NCI-H226 (cell line): ENCODE measurements at regions not wholly inside any gene's neighbourhood (a gene's known extent, or its start where the extent isn't known, plus 50 kb on each side); places are given as distances from the start of the nearest gene placed in this dataset.

Source experiments
- DNase-seq: peaks from one replicate; pipeline ENCODE4 v3.0.0-alpha.2; 2015

DNA sequence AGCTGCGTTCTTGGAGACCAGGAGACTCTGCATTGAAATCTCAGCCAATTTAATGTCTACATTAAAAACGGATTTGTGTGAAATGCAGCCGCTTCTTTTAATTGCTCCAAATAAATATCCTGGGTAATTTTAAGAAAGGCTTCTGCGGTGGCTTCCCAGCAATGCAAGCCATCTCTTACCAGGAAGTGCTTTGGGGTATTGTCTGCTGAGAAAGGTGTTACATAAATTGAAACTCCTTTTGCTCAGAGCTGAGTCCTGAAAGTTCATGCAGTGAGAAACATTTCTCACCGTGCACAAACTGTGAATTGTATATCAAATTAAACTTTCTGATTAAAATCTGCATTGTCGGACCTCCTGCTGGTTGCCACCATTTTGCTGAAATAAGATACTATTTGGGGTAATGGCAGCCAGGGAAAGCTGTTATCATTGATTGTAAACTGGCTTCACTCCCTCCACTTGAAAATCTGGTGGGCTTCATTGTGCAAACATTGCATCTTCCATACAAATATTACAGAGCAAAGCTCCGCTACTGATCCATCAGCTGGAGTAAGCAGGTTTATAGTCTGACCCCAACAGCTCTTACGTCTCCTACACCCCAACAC, 59.5 kb downstream of the ZIC5 start:
- DNase-seq, result no peak

DNA sequence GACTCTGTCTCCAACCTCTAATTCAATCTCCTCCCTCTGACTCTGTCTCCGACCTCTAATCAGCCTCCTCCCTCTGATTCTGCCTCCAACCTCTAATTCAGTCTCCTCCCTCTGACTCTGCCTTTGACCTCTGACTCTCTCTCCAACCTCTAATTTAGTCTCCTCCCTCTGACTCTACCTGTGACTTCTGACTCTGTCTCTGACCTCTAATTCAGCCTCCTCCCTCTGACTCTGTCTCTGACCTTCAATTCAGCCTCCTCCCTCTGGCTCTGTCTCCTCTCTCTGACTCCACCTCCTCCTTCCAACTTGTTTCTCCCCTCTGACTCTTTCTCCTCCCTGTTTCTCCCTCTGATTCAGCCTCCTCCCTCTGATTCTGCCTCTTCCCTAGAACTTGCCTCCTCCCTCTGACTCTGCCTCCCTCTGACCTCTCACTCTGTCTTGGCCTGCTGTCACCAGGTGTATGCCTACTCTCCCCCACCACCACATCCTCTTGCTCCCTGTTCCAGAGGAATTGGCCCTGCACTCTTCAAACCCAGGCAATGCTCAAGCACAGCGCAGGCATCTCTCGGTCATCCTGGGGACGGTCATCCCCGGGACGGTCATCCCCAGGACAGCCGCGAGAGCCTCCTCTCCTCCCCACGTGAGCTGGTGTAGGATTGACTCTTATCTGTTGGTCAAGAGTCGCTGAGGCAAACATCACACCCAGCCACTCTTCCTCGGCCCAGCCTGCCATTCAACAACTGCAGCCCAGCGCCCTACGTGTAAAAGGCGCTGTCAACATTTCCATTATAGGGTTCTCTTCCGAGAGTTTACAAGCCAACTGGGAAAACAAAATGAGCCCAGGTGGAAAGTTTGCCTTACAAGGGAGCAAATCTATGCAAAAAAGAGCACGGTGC, 60.2 kb downstream of the ZIC5 start:
- no peak for DNase-seq

DNA sequence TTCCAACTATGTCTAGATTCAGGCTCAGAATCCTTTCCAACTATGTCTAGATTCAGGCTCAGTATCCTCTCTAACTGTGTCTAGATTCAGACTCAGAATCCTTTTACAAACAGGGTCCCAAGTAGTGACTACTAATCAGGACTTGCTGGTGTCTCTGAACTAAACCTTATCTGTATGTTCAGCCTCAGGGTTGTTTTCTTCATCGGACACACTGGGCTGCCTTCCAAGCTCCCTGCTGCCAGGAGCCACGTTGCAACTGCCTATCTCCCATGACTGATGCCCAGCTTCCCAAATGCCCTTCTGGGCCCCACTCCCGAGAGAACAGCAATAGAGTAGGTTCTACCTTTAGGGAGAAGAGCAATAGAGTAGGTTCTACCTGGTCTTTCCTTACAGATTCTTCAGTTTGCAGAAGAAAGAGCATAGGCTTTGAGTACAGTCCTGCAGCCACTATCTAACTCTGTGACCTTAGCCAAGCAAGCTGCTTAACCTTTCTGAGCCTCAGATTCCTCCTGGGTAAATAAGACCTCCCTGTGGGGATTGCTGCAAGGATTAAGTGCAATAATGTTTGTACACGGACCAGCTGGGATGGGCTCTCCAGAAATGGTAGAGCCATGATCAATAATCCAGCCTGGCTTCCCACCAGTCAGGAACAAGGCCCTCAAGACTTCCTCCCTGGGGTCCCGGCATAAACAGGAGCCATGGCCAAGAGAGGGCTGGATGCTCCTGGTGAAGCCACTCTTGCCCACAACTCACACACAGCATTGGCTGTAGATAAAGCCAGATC, 61.5 kb downstream of the ZIC5 start:
- peak; percentile 53 for DNase-seq

DNA sequence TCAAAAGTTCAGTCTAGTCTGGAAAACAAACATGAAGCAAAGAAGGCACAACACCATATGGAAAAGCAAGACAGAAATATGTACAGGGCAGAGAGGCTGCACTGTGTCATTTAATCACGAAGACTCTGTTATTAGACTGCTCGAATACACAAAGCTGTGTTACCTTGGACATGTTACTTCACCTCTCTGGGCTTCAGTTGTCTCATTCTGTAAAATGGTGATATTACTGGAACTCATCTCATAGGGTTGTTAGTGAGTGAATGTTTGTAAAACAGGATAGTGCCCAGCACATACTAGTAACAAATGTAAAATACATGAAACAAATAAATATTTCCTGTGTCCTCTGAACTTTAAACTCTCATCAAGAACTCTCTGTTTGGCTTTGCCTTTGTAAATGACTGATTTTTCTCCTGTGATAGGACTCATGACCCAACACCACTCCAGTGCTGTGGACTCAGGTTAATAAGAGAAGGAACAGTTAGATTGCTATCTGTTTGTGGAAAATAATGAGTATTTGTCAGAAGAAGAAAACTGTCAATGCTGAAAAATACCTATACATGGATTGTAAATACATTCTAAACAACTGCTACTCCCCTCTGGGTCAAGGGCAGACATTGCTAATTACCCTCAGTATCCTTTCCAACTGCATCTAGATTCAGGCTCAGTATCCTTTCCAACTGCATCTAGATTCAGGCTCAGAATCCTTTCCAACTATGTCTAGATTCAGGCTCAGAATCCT, 62.3 kb downstream of the ZIC5 start:
- no peak for DNase-seq

DNA sequence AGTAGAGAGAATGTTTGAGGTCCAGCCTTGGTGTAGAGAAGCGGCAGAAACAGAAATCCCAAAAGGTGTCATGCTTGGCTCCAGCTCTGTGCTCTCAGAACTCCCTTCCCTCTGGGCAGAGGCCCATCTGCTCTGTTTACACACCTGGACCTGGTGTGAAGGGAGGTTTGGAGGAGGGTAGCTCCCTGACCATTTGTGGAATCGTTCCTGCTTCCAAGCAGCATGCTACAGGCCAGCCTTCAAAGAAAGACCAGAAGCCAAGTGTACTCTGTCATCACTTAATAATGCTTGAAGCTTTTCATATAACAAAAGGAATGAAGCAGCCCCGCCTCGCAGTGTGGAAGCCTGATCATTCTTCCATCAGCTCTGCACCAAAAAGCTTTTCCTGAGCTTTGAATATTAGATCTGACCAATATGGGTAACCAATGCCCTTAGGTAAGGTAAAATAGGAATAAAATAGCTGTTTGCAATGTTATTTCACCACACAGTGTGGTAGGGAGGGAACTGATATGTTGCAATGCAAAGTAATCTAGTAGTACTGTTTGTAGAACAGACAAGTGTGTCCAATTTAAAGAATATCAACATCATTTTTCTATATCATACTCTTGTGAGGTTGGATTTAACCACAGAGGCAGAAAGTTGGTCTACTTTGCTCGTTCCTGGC, 63.3 kb downstream of the ZIC5 start:
- peak; percentile 14 for DNase-seq

DNA sequence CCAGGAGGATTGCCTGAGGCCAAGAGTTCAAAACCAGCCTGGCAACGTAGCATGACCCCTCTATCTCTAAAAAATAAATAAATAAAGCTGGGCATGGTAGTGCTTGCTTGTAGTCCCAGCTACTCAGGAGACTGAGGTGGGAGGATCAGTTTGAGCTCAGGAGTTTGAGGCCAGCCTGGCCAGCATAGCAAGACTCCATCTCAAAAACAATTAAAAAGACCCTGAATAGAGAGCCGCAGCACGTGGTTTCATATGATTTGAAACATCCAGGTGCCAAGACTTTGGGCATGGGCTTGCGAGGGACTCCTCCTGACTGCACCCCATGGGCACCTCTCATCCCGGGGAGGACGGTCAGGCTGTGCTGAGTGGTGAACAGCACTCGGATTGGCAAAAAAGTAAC, 63.9 kb downstream of the ZIC5 start:
- DNase-seq, result no peak

DNA sequence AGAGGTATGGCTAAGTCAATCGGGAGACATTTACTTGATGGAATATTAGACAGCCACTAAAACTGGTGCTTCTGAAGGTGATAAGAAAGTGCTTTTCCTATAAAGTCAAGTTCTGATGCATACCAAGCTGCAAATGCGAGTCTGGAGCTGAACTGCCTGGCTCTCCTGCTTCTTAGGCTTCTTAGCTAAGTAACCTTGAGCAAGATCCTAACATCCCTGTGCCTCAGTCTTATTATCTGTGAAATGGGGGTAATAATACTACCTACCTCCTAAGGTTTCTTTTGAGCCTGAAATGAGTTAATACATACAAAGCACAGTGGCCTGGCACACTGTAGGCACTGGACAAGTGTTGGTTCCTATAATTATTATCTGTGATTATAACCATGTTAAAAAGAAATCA, 64.5 kb downstream of the ZIC5 start:
- DNase-seq, result no peak

DNA sequence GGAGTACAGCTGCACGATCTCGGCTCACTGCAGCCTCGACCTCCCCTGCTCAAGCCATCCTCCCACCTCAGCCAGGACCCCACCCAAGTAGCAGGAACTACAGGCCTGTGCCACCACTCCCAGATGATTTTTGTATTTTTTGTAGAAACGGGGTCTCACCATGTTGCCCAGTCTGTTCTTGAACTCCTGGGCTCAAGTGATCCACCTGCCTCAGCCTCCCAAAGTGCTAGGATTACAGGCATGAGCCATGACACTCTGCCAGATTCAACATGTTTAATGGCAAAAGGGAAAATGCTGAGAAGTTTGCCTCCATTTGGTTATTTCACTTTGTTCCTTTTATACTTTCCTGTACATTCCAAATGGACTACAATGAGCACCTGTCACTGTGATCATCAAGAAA, 65.8 kb downstream of the ZIC5 start:
- DNase-seq, result no peak

DNA sequence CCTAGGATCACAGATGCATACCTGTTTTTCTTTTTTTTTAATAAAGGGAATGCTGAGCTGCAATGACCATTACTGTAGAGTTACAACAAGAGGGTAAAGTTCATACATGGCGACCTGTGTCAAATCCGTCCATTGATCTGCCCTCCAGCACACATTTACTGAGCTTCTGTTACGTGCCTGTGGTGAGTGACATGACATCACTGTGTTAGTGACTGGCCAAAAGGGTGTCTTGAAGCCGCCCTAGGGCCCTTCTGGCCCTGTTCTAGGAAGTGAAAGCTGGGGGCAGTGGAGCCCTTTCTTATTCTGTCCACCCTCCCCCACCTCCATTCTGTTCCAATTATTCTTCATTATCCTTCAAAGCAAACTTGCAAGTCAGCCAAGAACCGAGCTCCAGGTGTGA, 66.3 kb downstream of the ZIC5 start:
- no peak for DNase-seq

DNA sequence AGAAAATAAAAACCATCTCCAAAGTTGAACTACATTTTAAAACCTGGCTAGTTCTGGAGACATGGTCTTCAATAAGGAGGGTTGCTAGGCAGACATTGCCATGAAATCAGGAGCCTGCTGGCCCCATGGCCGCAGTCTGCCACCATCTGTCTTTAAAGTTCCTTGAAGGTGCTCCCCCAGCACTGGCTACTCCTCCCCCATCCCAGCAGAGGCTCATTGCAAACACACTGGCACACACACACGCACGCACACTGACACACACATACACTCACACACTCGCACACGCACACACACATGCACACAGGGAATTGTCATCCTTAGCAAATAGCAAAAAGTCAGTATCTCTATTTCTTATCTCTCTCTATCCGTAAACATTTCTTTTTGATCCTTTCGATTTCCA, 68.4 kb downstream of the ZIC5 start:
- DNase-seq, result no peak

DNA sequence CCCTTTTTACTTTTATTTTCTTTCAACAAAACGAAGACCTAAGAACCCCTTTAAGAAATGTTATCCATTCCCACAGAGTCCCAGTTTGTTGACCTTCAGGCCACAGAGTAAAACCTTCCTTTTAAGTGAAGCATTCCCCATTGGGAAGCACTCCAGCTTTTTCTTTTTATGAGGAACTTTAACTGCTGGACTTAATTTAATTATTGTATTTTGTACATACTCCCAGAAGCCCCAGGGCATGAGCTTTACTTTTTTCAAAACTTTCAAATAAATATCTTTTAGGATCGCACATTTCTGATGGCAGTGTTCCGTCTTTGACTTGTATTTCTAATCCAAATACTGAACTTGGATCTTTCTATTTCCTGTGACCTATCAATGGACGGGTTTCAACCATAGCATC, 68.9 kb downstream of the ZIC5 start:
- no peak for DNase-seq

DNA sequence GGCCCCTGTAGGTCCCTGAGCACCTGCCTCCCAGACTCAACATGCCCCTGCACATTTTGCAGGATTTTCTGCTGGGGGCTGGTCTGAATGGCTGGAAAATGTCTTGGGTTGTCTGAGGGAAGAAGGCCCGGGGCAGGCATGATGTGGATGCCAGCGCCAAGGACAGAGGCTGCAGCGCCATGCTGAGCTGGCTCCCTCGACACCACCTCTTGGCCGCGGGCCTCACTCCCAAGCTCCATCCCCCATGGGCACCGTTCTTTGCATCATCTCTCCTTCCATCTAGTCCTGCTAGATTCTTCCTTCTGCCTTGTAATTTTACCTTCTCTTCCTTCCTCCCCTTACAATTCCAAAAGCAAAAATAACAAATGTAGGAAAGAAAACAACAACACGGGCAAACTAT, 70.6 kb downstream of the ZIC5 start:
- DNase-seq, result no peak

DNA sequence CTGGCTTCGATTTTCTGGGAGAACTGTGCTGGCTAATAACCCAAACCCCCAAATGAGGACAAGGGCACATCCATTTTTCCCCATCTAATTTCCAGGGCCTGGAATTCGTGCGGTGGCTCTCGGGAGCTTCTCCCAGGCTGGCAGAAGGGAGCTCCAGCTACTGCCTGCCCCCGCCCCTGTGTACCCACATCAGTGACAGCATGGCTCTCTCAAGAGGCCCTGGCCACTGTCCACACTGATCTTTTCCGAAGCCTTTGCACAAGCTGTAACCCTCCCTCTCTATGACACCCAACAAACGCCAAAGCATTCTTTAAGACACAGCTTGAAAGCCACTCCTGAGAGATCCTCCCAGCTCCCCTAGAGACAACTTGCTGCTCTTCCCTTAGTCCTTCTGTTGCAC, 73.1 kb downstream of the ZIC5 start:
- no peak for DNase-seq

DNA sequence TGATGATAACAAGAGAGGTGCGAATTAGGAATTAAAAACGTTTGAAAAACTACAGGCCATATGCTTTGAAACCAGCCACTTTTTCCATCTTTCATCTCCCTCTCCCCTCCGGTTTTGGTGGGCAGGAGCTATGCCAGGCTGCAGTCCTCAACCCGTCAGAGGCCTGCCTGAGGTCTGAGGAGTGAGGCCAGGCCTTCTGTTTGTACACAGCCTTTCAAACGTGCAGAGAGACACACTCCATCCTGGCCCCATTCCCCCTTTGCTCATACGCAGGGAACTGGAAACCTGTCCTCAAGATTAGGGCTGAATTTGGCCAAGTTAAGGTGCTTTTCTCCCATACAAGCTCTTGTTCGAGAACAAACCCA, 74.5 kb downstream of the ZIC5 start:
- no peak for DNase-seq

DNA sequence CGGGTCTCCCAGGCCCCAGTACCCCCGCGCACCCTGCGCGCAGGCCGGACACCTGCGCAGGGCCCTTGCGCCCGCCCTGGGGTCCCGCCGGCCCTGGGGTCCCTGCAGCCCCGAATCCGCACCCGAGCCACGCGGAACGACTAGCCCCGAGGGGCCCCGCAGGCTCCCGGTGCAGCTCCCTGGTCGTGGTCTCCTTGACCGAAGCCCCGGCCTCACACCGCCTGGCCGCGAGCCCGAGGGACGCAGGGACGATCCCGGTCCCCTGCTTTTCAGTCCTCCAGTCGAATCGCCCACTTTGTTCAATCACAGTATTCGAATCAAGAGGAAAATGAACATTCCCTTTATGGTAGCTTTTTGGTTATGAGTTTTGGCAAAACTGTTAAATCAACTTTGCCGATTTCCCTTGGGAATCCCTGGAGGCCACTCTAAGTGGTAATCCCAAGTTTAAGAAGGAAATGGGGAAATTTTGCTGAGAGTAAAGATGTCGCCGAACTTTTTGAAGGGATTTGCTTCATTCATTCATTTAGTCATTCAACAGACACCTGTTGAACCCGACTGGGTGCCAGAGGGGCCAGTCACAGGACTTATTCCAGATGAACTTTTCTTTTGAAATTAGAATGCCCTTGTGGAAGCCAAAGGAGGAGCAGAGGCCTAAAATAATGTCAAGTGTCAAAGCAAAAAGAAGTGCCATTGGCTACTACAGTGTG, 75.0 kb downstream of the ZIC5 start:
- no peak for DNase-seq

DNA sequence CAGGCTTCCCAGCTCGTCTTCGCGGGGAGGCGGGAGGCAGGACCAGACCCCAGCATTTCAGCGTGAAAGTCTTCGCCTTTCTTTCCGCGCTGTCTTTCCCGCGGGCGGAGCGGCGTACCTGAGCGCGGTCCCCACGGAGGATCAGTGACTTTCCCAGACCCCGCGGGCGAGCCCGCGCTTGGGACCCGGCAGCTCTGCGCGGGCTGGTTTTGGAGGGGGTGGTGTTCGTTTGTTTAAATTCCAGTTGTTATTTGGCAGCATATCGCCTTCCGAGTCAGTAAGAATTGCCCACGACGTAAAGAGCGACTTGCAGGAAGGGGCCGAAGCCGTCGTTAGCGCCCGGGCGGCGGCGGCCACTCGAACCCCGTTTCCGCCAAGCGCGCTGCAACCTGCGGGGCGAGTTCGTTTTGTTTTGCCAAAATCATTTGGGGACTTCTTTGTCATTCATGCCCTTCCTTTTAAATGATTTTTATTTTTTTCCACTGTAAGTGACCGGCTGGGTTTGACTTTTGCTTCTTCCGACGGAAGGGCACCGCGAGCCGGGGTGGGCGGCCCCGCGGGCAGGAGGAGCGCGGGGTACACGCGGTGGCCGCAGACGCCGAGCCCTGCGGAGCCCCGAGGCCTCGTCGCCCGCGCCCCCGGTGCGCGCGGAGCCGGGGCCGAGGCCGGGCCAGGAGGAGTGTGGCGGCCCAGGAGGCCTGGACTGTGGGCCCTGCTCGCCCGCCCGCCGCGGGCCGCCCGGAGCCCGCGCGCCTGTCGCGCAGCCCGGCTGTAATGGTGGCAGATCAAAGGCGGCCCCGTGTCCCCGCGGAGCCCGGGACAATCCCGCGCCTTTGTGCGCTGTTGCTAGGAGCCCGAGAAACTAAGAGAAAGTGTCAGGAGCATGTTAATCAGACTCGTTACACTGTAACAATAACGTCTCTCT, 75.9 kb downstream of the ZIC5 start:
- no peak for DNase-seq

DNA sequence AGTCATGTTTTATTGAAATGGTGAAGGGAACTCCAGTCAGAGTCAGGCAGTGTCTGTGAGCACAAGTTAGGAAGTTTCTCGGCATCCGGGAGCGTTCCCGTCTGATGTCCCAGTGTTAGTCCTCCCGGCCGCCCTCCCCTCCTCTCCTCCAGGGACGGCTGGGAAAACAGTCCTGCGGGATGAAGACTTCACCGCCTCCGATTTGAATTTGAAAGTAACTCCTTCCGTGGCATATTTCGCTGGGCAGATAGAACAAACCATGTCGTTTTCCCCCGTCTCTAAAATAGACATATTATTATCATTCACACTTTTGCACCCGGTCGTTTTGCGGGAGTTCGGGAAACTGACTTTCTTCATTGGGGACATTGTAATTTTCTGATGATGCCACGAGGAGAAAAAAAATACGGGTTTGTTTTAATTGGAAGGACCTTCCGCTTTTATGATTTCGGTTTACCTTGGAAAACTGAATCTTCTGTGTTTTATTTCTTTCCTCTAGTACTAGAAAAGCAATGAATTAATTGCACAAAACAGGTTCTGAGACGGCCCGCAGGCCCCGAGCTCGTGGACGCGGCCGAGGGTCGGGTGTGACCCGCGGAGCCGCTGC, 76.6 kb downstream of the ZIC5 start:
- DNase-seq, result no peak

DNA sequence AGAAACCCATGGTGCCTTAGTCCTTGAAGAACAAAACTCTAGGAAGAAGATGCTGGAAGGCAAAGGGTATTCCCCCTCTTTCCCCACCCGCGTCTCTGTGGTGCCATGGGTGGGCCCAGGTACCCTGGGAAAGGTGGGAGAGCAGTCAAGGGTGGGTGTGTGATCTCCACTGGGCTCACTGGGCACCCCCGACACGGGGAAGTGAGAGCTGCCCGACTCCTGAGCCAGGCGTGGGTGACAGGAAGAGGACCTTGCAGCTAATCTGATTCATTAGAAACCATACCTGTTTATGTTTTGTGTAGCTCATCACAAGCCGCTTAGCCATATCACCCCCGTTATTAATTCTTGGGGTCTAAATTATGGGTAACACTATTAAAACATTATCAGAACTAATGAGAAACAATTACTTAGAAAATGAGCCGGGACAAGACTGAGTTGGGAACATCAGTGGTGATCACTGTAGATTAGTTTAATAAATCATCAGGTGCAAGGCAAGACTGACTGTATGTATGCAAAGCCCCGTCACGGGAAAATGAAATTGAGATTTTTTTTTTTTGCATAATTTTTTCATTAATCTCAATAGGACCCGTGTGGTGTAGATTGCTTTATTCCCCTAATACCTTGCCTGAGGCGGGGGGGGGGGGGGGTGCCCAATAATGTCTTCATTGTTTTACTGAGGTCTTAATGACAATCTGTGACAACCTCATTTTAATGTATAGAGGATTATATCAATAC, 77.3 kb downstream of the ZIC5 start:
- no peak for DNase-seq

DNA sequence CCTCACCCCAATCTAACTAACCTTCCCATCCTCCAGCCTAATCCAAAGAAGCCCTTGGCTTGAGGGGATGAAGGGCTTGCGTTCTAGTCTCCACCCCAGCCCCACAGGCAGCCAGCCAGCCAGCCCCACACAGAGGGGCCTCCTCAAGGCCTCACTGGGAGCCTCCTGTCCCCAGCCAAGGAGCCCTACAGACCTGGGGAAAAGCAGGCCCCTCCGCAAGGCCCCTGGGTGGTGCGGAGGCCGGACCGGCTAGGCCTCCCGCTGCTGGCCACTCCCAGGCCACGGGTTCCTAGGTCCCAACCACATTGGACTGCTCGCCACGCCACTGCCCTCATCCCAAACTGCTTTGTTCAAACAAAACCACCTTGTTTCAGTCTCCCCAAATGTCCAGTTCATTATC, 78.0 kb downstream of the ZIC5 start:
- no peak for DNase-seq
